ENCODE measurements at regions not wholly inside any gene's neighbourhood (a gene's known extent, or its start where the extent isn't known, plus 50 kb on each side); places are given as distances from the start of the nearest gene placed in this dataset.

DNA sequence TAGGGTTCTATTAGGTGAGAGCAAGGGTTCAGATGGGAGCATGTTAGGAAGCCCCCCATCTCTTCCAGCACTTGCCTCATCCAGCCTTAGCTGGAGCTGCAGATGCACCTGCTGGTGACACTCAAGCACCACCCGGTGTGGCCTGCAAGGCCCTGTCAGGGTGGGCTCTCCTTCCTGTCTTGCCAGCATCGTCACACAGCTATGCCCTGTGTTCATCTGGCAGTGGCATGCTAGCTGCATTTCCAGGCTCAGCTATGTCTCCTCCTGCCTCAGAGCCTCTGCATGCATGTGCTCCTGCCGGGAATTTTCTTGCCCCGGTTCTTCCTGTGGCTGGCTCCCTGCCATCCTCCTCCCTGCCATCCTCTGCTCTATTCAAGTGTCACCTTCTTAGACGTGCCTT, 129.7 kb upstream of the KLF6 start:
- no peak for TF ChIP-seq JUND (IDR thresholded peaks at IDR 0.05; ENCODE audit: low read depth)
- no peak for DNase-seq (ENCODE audit: low read depth in 1 of 2, low spot score in 1 of 2)
- in situ Hi-C loops (cut with HindIII; ENCODE audit: low pct_unique_long_range_greater_than_20kb, low sequenced_read_pairs), result no loop called here

DNA sequence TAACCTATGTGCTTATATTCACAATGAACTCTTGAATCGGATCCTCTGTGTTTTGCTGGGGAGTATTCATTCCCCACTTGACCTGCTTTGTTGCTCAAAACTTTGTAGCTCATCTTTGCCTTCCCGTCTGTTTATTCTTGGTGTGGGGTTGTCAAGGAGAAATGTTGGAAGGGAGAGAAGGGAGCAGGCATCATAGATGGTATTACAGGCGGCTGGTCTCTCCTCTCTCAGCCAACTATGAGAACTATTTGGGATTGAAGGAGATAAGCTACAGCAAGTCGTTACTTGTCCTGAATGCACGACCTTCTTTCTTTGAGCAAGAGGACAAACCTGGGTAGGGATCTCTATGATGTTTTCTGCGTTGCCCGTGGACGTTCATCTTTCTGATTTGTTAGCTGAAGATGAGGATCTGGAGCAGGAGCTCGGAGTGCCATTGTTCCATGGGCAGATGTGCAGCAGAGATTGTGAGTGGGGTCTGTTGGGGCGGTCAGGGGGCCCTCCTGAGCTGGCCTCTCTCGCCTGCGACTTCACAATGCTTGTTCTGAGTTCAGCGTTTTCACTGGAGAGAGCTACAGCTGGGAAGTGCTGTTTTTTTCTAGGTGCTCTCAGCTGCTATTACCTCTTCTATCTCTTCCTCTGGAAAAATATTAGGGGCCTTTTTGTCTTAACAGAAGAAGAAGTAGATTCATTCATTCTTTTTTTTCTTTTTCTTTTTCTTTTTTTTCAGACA, 126.9 kb upstream of the KLF6 start:
- no peak for TF ChIP-seq JUND (IDR thresholded peaks at IDR 0.05; ENCODE audit: low read depth)
- peak in 1 of 2 experiments; percentile 65 for DNase-seq (ENCODE audit: low read depth in 1 of 2, low spot score in 1 of 2)
- in situ Hi-C loops (cut with HindIII; ENCODE audit: low pct_unique_long_range_greater_than_20kb, low sequenced_read_pairs), result no loop called here

DNA sequence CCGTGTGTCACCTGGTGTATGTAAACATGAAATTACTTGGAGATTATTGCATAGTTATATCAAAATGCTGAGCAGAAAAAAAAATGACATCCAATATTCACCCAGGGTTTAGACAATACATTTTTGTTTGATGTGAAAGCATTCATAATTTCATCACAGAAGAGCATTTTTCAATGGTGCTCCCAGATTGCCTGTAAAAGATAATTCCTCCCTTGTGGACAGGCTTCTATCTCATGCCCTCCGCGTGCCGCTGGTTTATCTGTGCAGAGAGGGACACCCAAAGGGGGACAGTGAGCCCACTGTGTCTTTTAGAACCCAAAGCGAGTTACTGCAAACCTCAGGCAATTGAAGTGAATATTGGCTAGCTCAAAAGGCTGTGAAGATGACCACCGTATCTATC, 126.2 kb upstream of the KLF6 start:
- in situ Hi-C loops (cut with HindIII; ENCODE audit: low pct_unique_long_range_greater_than_20kb, low sequenced_read_pairs), result no loop called here
- no peak for TF ChIP-seq JUND (IDR thresholded peaks at IDR 0.05; ENCODE audit: low read depth)
- no peak for DNase-seq (ENCODE audit: low read depth in 1 of 2, low spot score in 1 of 2)

DNA sequence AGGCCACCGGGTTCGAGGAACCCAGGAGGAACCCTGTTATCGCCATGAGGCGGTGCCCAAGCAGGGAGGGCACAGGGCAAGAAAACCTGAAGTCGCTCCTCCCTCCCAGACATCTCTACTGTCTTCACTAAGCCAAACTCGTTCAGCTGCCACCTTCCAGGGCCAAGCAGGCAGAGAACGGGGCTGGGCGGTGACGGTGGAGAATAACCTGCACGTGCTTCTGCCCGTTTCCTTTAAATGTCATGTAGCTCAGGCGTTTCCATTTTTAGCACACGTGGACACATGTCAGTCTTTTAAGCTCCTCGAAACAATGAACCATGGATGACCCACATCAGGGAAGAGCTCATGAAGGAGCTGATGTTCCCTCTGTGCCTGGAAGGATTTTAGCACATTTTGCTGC, 124.3 kb upstream of the KLF6 start:
- TF ChIP-seq JUND (IDR thresholded peaks at IDR 0.05; ENCODE audit: low read depth), result no peak
- DNase-seq (ENCODE audit: low read depth in 1 of 2, low spot score in 1 of 2), result no peak
- in situ Hi-C loops (cut with HindIII; ENCODE audit: low pct_unique_long_range_greater_than_20kb, low sequenced_read_pairs), result no loop called here

DNA sequence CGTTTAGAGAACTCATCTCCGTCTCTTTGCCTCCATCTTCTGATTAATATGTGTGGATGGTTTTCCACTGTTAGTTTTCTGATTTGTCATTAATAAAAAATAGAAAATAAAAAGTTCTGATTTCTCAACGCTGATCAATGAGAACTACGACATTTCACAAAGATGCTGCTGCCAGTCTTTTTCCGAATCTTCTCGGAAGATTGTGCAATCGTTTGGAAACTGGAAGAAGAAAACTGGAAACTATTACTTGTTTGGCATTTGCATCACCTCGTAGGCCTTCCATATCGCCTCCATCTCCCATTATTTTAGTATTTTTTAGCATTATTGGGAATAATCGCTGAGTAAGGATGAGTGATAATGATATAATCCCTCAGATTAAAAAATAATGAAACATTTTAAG, 123.2 kb upstream of the KLF6 start:
- TF ChIP-seq JUND (IDR thresholded peaks at IDR 0.05; ENCODE audit: low read depth), result no peak
- no peak for DNase-seq (ENCODE audit: low read depth in 1 of 2, low spot score in 1 of 2)
- in situ Hi-C loops (cut with HindIII; ENCODE audit: low pct_unique_long_range_greater_than_20kb, low sequenced_read_pairs), result no loop called here

DNA sequence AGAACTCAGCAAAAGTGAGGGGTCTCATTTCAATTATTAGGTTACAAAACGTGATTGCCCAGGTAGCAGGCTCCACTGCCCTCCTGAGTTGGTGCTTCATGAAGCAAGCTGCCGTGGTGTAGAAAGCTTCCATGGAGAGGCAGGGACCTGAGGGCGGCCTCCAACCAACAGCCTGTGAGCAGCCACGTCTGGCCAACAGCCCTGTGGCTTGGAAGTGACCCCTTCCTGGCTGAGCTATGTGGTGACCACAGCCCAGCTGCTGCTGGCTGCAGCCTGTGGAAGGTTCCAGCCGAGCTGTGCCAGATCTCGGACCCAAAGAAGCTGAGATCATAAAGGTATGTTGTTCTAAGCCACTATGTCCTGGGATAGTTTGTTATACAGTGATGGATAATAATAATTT, 122.5 kb upstream of the KLF6 start:
- no peak for DNase-seq (ENCODE audit: low read depth in 1 of 2, low spot score in 1 of 2)
- TF ChIP-seq JUND (IDR thresholded peaks at IDR 0.05; ENCODE audit: low read depth), result no peak
- in situ Hi-C loops (cut with HindIII; ENCODE audit: low pct_unique_long_range_greater_than_20kb, low sequenced_read_pairs), result no loop called here

DNA sequence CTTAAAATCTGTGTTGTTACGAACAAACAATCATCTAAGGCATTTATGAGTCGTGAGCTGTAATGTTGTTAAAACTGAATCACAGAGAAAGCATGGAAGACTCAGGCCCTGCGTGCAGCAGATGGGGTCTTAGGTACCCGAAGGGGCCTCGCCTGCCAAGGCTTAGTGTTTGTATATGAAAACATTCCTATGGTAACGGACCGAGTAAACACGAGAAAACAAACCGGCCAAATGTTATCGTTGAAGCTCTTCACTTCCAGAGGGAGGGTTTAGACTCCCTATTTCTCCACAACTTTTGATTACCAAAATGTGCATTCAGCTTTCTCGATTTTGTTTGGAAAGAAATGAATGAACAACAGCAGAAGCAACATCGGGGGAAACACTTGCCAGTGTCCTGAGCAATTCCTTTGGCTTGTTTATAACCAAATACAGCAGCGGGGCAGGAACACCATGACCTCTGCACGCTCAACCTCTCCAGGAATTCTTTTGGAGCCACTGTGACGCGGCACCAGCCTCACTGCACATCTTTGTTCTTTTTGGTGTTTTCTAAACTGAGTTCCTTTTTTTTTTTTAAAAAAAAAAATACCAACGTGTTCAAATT, 121.6 kb upstream of the KLF6 start:
- DNase-seq (ENCODE audit: low read depth in 1 of 2, low spot score in 1 of 2), result peak in 1 of 2 experiments; percentile 36
- no peak for TF ChIP-seq JUND (IDR thresholded peaks at IDR 0.05; ENCODE audit: low read depth)
- in situ Hi-C loops (cut with HindIII; ENCODE audit: low pct_unique_long_range_greater_than_20kb, low sequenced_read_pairs), result no loop called here

DNA sequence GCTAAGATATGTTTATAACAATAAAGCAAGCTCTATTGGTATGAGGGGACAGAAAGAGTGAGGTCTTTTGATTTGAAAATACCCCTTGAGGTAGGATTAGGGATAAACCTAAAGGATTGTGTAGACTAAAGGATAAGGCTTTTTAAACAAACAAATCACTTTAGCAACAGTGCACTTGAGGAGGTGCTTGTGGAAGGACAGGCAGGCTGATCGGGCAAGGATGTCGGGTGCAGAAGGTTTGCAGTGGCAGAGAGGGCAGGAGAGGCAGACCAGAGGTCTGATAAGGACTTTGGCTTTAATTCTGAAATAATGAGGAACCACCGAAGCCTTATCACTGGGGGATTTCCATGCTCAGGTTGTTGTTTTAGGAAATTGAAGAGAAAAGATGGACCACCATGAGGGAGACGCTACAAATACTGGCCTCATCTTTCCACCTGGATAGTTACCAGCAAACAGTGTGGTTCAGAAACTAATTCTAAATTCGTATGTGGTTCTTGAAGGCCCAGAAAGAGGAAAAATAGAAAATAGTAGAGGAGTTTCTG, 119.5 kb upstream of the KLF6 start:
- in situ Hi-C loops (cut with HindIII; ENCODE audit: low pct_unique_long_range_greater_than_20kb, low sequenced_read_pairs), result no loop called here
- no peak for DNase-seq (ENCODE audit: low read depth in 1 of 2, low spot score in 1 of 2)
- no peak for TF ChIP-seq JUND (IDR thresholded peaks at IDR 0.05; ENCODE audit: low read depth)

DNA sequence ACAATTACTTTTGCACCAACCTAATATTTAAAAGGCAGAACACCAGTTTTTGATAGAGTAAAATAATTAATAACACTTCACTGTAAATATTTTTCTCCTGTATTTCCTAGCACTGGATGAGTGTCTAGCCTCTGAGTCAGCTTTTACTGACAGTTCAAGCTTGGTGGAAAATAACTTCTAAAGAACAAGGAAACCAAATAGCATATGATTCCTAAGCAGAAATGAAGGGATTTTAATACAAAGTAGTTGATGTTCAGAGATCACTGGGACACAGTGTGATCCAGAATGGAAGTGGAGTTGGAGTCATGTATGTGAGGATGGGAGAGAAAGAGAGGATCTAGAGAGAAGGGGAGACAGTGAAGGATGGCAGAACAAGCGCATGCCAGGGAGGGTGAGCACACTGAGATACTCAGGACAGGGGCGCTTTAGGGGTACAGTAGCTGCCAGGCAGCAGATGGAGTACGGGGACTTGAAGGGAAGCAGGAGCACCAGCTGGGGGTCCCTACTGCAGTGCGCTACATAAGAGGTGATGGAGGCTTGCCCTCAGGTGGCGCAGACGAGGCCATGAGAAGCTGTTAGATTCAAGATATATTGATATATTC, 117.9 kb upstream of the KLF6 start:
- in situ Hi-C loops (cut with HindIII; ENCODE audit: low pct_unique_long_range_greater_than_20kb, low sequenced_read_pairs), result no loop called here
- no peak for TF ChIP-seq JUND (IDR thresholded peaks at IDR 0.05; ENCODE audit: low read depth)
- DNase-seq (ENCODE audit: low read depth in 1 of 2, low spot score in 1 of 2), result no peak

DNA sequence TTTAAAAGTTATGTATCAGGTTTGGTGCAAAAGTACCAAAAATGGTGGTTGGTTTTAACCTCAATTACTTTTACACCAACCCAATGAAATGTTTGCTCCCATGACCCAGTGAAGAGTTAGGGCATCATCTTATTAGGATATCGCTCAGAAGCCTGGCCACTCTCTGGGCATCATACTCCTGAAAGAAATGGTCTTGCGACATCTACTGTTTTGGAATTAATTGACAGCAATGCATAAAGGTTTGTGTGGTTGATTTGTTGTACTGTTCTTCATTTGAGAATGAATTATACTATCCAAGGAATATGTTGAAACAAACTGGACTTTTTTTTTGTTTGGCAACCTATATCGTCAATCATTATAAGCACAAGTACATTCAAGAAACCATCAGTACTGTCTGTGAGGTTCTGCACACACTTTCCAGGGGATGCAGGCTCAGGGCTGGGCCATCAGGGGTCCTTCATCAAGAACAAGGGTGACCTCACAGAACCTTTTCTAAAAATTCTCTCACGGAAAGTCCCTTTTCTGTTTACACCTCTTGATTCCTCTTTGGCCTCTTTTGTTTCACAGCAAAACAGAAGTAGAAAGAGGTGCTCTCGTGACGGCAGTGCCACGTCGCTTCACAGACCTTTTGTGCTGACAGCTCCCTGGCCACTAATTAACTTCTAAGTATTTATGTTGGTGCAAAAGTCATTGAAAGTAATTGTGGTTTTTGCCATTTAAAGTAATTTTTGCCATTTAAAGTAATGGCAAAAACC, 117.2 kb upstream of the KLF6 start:
- in situ Hi-C loops (cut with HindIII; ENCODE audit: low pct_unique_long_range_greater_than_20kb, low sequenced_read_pairs), result no loop called here
- TF ChIP-seq JUND (IDR thresholded peaks at IDR 0.05; ENCODE audit: low read depth), result no peak
- peak; percentile 41 to 69 for DNase-seq (ENCODE audit: low read depth in 1 of 2, low spot score in 1 of 2)

DNA sequence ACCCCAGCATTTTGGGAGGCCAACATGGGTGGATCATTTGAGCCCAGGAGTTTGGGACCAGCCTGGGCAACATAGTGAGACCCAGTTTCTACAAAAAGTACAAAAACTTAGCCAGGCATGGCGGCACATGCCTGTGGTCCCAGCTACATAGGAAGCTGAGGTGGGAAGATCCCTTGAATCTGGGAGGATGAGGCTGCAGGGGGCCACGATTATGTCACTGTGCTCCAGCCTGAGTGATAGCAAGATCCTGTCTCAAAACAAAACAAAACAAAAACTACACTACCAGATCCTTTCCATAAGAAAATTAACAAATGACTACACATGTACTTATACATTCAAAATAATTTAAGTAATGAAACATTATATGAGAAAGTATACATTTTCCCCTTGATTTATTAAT, 116.4 kb upstream of the KLF6 start:
- DNase-seq (ENCODE audit: low read depth in 1 of 2, low spot score in 1 of 2), result no peak
- in situ Hi-C loops (cut with HindIII; ENCODE audit: low pct_unique_long_range_greater_than_20kb, low sequenced_read_pairs), result no loop called here
- no peak for TF ChIP-seq JUND (IDR thresholded peaks at IDR 0.05; ENCODE audit: low read depth)

DNA sequence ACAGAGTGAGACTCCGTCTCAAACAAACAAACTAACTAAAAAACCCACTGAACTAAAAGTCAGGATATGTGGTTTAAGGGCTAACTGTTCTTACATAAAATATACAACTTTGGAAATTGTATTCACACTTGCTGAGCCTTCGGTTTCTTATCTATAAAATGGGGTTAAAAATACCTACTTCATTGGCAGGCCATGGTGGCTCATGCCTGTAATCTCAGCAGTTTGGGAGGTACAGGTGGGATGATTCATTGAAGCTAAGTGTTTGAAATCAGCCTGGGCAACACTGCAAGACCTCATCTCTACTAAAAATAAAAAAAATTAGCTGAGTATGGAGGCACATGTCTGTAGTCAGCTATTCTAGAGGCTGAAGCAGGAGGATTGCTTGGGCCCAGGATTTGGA, 115.4 kb upstream of the KLF6 start:
- DNase-seq (ENCODE audit: low read depth in 1 of 2, low spot score in 1 of 2), result no peak
- in situ Hi-C loops (cut with HindIII; ENCODE audit: low pct_unique_long_range_greater_than_20kb, low sequenced_read_pairs), result no loop called here
- no peak for TF ChIP-seq JUND (IDR thresholded peaks at IDR 0.05; ENCODE audit: low read depth)

DNA sequence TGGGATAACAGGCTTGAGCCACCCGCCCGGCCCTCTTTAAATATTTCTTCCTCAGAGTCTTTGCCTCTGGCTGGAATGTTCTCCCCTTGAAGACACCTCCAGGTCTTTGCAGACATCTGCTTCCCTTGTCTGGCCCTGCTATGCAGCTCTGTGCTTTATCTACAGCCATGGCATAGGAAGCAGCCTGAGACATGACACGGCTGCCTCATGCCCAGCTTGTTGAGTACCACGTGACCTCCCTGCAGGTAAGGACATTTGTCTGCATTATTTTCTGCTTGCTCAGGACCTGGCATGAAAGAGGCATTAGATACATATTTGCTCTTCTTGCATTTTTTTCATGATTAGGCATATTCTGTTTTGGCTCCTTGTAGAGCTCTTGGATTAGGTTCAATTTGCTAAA, 113.8 kb upstream of the KLF6 start:
- 0 out of 2 replicates have a peak, but pooled peaks have one; percentile 42 for TF ChIP-seq JUND (IDR thresholded peaks at IDR 0.05; ENCODE audit: low read depth)
- DNase-seq (ENCODE audit: low read depth in 1 of 2, low spot score in 1 of 2), result peak; percentile 49 to 86
- in situ Hi-C loops (cut with HindIII; ENCODE audit: low pct_unique_long_range_greater_than_20kb, low sequenced_read_pairs), result no loop called here

Data from T47D (cell line).